NCI-H510A (cell line): ENCODE measurements at regions not wholly inside any gene's neighbourhood (a gene's known extent, or its start where the extent isn't known, plus 50 kb on each side); places are given as distances from the start of the nearest gene placed in this dataset.

ENCODE experiments used
- DNase-seq: peaks from one replicate; lab custom pipeline; 2025; lab: John Stamatoyannopoulos, UW

GRCh38 chr3:81439108-81439507 is 322.3 kb downstream of the GBE1 start:
- DNase-seq: no peak

- no peak for DNase-seq
These were observed 323.8 kb downstream of the GBE1 start for GRCh38 chr3:81437683-81438082.

- DNase-seq: no peak
These were observed 325.3 kb downstream of the GBE1 start for GRCh38 chr3:81436182-81436581.

- DNase-seq: no peak
These were observed 326.4 kb downstream of the GBE1 start for GRCh38 chr3:81435050-81435449.

- no peak for DNase-seq
These were observed 327.3 kb downstream of the GBE1 start for GRCh38 chr3:81434161-81434560.

- DNase-seq: no peak
These were observed 327.8 kb downstream of the GBE1 start for GRCh38 chr3:81433675-81434074.

- no peak for DNase-seq
These were observed 329.0 kb downstream of the GBE1 start for GRCh38 chr3:81432456-81432855.

GRCh38 chr3:81426826-81427577 is 334.4 kb downstream of the GBE1 start:
- DNase-seq: no peak

GRCh38 chr3:81425198-81425868 is 336.1 kb downstream of the GBE1 start:
- DNase-seq: no peak

- no peak for DNase-seq
These were observed 342.2 kb downstream of the GBE1 start for GRCh38 chr3:81419228-81419627.

GRCh38 chr3:81416812-81417211 is 344.6 kb downstream of the GBE1 start:
- no peak for DNase-seq

GRCh38 chr3:81406318-81406717 is 355.1 kb downstream of the GBE1 start:
- DNase-seq: no peak

GRCh38 chr3:81395739-81396513 is 365.5 kb downstream of the GBE1 start:
- DNase-seq: no peak

GRCh38 chr3:81394651-81395524 is 366.6 kb downstream of the GBE1 start:
- DNase-seq: no peak

- DNase-seq: no peak
These were observed 368.2 kb downstream of the GBE1 start for GRCh38 chr3:81393251-81393650.

- no peak for DNase-seq
These were observed 370.6 kb downstream of the GBE1 start for GRCh38 chr3:81390796-81391195.

- no peak for DNase-seq
These were observed 373.3 kb downstream of the GBE1 start for GRCh38 chr3:81388191-81388590.

GRCh38 chr3:81382470-81382869 is 379.0 kb downstream of the GBE1 start:
- no peak for DNase-seq

GRCh38 chr3:81380234-81380633 is 381.2 kb downstream of the GBE1 start:
- DNase-seq: no peak

GRCh38 chr3:81378552-81379293 is 382.7 kb downstream of the GBE1 start:
- DNase-seq: no peak

- DNase-seq: no peak
These were observed 385.5 kb downstream of the GBE1 start for GRCh38 chr3:81375921-81376320.
